Activated CD8-positive, alpha-beta T cell treated with anti-CD3 and anti-CD28 coated beads, Interleukin-2, amount 10 ng/mL, durations not matched to agents 7 days and 5 days (primary cell): ENCODE measurements at regions not wholly inside any gene's neighbourhood (a gene's known extent, or its start where the extent isn't known, plus 50 kb on each side); places are given as distances from the start of the nearest gene placed in this dataset.

ENCODE experiments used
- ATAC-seq: fragments of 150-1000 bp; cut with Tn5 transposase; one replicate; pipeline ENCODE4 v1.10.0; 2021; ENCODE audit warnings: moderate library complexity
- CTCF ChIA-PET: fragments of 350-600 bp; sonication (Branson Sonifier 250); formaldehyde crosslinking; loops from one replicate; lab custom pipeline; 2021; ENCODE audit warnings: antibody characterized with exemption; lab: Charles Lee
- POLR2A ChIA-PET: fragments of 350-600 bp; sonication (Branson Sonifier 250); formaldehyde crosslinking; loops from one replicate; lab custom pipeline; 2021; ENCODE audit warnings: antibody characterized with exemption; lab: Charles Lee
- DNase-seq: peaks from one replicate; pipeline ENCODE4 v3.0.0-alpha.2; 2020
- H3K27ac Mint-ChIP-seq: one replicate; pipeline ENCODE4 v1.8.0; 2021; ENCODE audit warnings: mild to moderate bottlenecking, mixed read lengths
- H3K27me3 Mint-ChIP-seq: one replicate; pipeline ENCODE4 v1.8.0; 2021; ENCODE audit warnings: low read depth, mixed read lengths
- H3K36me3 Mint-ChIP-seq: one replicate; pipeline ENCODE4 v1.8.0; 2021; ENCODE audit warnings: low read depth, mixed read lengths
- H3K4me1 Mint-ChIP-seq: one replicate; pipeline ENCODE4 v1.8.0; 2021; ENCODE audit warnings: low read depth, mixed read lengths
- H3K4me3 Mint-ChIP-seq: one replicate; pipeline ENCODE4 v1.8.0; 2021; ENCODE audit warnings: mild to moderate bottlenecking, mixed read lengths
- H3K9me3 Mint-ChIP-seq: one replicate; pipeline ENCODE4 v1.8.0; 2022; ENCODE audit warnings: mixed read lengths; ENCODE audit not compliant: insufficient read depth

- no peaks in the 10 kb centered on the region for H3K27me3 Mint-ChIP-seq
- no peak overlapping the region for H3K4me3 Mint-ChIP-seq
- no peak for DNase-seq
- CTCF ChIA-PET = no interaction called here
- no peaks in the 10 kb centered on the region for H3K9me3 Mint-ChIP-seq
- no peaks in the 10 kb centered on the region for H3K4me1 Mint-ChIP-seq
- POLR2A ChIA-PET = no interaction called here
- ATAC-seq = no peak
- H3K27ac Mint-ChIP-seq = no peak overlapping the region
- H3K36me3 Mint-ChIP-seq = no peaks in the 10 kb centered on the region
Observed at GRCh38 chr9:79384501-79384900, 187.3 kb upstream of the TLE4 start.

GRCh38 chr9:79387101-79387835 lies 184.5 kb upstream of the TLE4 start:
- DNase-seq = no peak
- H3K27me3 Mint-ChIP-seq = no peaks in the 10 kb centered on the region
- H3K4me1 Mint-ChIP-seq = no peaks in the 10 kb centered on the region
- H3K36me3 Mint-ChIP-seq = no peaks in the 10 kb centered on the region
- ATAC-seq = no peak
- ChIA-PET CTCF (no interaction called here), POLR2A (no interaction called here)
- no peak overlapping the region for H3K27ac Mint-ChIP-seq
- H3K4me3 Mint-ChIP-seq = no peak overlapping the region
- no peaks in the 10 kb centered on the region for H3K9me3 Mint-ChIP-seq

- Mint-ChIP-seq H3K27me3 (no peaks in the 10 kb centered on the region), H3K4me3 (no peak overlapping the region), H3K36me3 (no peaks in the 10 kb centered on the region), H3K27ac (no peak overlapping the region), H3K4me1 (no peaks in the 10 kb centered on the region), H3K9me3 (no peaks in the 10 kb centered on the region)
- no peak for DNase-seq
- no peak for ATAC-seq
- POLR2A ChIA-PET = interaction anchor here (0.6 kb wide), 1 partner anchor 14 kb away, joined by 3 read pairs; no protein-coding TSS in a partner anchor
- CTCF ChIA-PET = no interaction called here
Observed at GRCh38 chr9:79390077-79390698, 181.6 kb upstream of the TLE4 start.

GRCh38 chr9:79390781-79391770 lies 180.7 kb upstream of the TLE4 start:
- H3K4me3 Mint-ChIP-seq = no peak overlapping the region
- no peak overlapping the region for H3K27ac Mint-ChIP-seq
- no peaks in the 10 kb centered on the region for H3K36me3 Mint-ChIP-seq
- H3K4me1 Mint-ChIP-seq = no peaks in the 10 kb centered on the region
- H3K9me3 Mint-ChIP-seq = no peaks in the 10 kb centered on the region
- ATAC-seq = no peak
- no peak for DNase-seq
- H3K27me3 Mint-ChIP-seq = no peaks in the 10 kb centered on the region
- CTCF ChIA-PET = no interaction called here
- POLR2A ChIA-PET = no interaction called here

- POLR2A ChIA-PET = no interaction called here
- ATAC-seq = no peak
- Mint-ChIP-seq H3K4me3 (no peak overlapping the region), H3K9me3 (no peaks in the 10 kb centered on the region), H3K36me3 (no peaks in the 10 kb centered on the region), H3K27ac (no peak overlapping the region), H3K27me3 (no peaks in the 10 kb centered on the region), H3K4me1 (no peaks in the 10 kb centered on the region)
- CTCF ChIA-PET = no interaction called here
- no peak for DNase-seq
Observed at GRCh38 chr9:79395228-79395627, 176.5 kb upstream of the TLE4 start.

- H3K4me1 Mint-ChIP-seq = no peaks in the 10 kb centered on the region
- H3K27me3 Mint-ChIP-seq = no peaks in the 10 kb centered on the region
- no peak overlapping the region for H3K27ac Mint-ChIP-seq
- POLR2A ChIA-PET = no interaction called here
- no peaks in the 10 kb centered on the region for H3K36me3 Mint-ChIP-seq
- no peak overlapping the region for H3K4me3 Mint-ChIP-seq
- H3K9me3 Mint-ChIP-seq = no peaks in the 10 kb centered on the region
- no peak for ATAC-seq
- CTCF ChIA-PET = no interaction called here
- no peak for DNase-seq
Observed at GRCh38 chr9:79395755-79396154, 176.0 kb upstream of the TLE4 start.

GRCh38 chr9:79396168-79396567 lies 175.6 kb upstream of the TLE4 start:
- Mint-ChIP-seq H3K4me3 (no peak overlapping the region), H3K36me3 (no peaks in the 10 kb centered on the region), H3K27me3 (no peaks in the 10 kb centered on the region), H3K4me1 (no peaks in the 10 kb centered on the region), H3K27ac (no peak overlapping the region), H3K9me3 (no peaks in the 10 kb centered on the region)
- DNase-seq = no peak
- POLR2A ChIA-PET = no interaction called here
- ATAC-seq = no peak
- CTCF ChIA-PET = no interaction called here

GRCh38 chr9:79403495-79403894 lies 168.3 kb upstream of the TLE4 start:
- CTCF ChIA-PET = interaction anchor here (0.6 to 1.4 kb wide), 2 partner anchors 26 to 164 kb away, joined by 4 to 5 read pairs; no protein-coding TSS in a partner anchor
- DNase-seq (no peak), ATAC-seq (no peak)
- no peak overlapping the region for H3K4me3 Mint-ChIP-seq
- no peaks in the 10 kb centered on the region for H3K36me3 Mint-ChIP-seq
- H3K4me1 Mint-ChIP-seq = no peaks in the 10 kb centered on the region
- H3K9me3 Mint-ChIP-seq = no peaks in the 10 kb centered on the region
- H3K27me3 Mint-ChIP-seq = no peaks in the 10 kb centered on the region
- POLR2A ChIA-PET = interaction anchor here (0.7 to 1.1 kb wide), 2 partner anchors 14 to 1384 kb away, joined by 3 to 4 read pairs; no protein-coding TSS in a partner anchor
- no peak overlapping the region for H3K27ac Mint-ChIP-seq

GRCh38 chr9:79408200-79408599 lies 163.6 kb upstream of the TLE4 start:
- H3K4me1 Mint-ChIP-seq = no peaks in the 10 kb centered on the region
- no peaks in the 10 kb centered on the region for H3K36me3 Mint-ChIP-seq
- ATAC-seq = no peak
- H3K4me3 Mint-ChIP-seq = no peak overlapping the region
- no peak overlapping the region for H3K27ac Mint-ChIP-seq
- no peaks in the 10 kb centered on the region for H3K9me3 Mint-ChIP-seq
- H3K27me3 Mint-ChIP-seq = peaks cover 2% of the 10 kb centered on the region
- DNase-seq = no peak
- ChIA-PET CTCF (no interaction called here), POLR2A (no interaction called here)

GRCh38 chr9:79408617-79409016 lies 163.1 kb upstream of the TLE4 start:
- Mint-ChIP-seq H3K27me3 (peaks cover 2% of the 10 kb centered on the region), H3K27ac (no peak overlapping the region), H3K4me1 (no peaks in the 10 kb centered on the region), H3K4me3 (no peak overlapping the region), H3K36me3 (no peaks in the 10 kb centered on the region), H3K9me3 (no peaks in the 10 kb centered on the region)
- ATAC-seq (no peak), DNase-seq (no peak)
- ChIA-PET CTCF (no interaction called here), POLR2A (no interaction called here)

- Mint-ChIP-seq H3K9me3 (no peaks in the 10 kb centered on the region), H3K4me1 (no peaks in the 10 kb centered on the region), H3K27ac (no peak overlapping the region), H3K27me3 (peaks cover 2% of the 10 kb centered on the region), H3K36me3 (no peaks in the 10 kb centered on the region), H3K4me3 (no peak overlapping the region)
- DNase-seq (no peak), ATAC-seq (no peak)
- POLR2A ChIA-PET = no interaction called here
- CTCF ChIA-PET = no interaction called here
Observed at GRCh38 chr9:79409182-79409823, 162.5 kb upstream of the TLE4 start.
